ENCODE measurements at regions not wholly inside any gene's neighbourhood (a gene's known extent, or its start where the extent isn't known, plus 50 kb on each side); places are given as distances from the start of the nearest gene placed in this dataset.

DNA sequence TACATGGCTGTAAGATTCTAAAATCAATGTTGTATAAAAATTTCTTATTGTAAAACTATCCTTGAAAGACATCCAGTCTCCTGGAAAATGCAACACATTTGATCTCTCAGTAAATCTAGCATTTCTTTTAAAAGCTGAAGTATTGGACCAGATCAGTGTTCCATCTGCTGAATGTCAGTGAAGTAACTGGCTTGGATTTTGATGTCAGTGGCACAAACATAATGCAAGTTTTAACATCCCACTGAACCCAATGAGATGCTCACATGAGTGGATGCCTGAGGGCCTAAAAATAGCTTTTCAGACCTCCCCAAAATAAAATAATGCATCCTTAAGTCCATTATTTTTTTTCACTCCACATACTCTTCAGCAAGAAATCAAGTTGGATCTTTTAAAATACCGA lies 1432.2 kb downstream of the MRPL39 start:
- TF ChIP-seq, protein P1, sequence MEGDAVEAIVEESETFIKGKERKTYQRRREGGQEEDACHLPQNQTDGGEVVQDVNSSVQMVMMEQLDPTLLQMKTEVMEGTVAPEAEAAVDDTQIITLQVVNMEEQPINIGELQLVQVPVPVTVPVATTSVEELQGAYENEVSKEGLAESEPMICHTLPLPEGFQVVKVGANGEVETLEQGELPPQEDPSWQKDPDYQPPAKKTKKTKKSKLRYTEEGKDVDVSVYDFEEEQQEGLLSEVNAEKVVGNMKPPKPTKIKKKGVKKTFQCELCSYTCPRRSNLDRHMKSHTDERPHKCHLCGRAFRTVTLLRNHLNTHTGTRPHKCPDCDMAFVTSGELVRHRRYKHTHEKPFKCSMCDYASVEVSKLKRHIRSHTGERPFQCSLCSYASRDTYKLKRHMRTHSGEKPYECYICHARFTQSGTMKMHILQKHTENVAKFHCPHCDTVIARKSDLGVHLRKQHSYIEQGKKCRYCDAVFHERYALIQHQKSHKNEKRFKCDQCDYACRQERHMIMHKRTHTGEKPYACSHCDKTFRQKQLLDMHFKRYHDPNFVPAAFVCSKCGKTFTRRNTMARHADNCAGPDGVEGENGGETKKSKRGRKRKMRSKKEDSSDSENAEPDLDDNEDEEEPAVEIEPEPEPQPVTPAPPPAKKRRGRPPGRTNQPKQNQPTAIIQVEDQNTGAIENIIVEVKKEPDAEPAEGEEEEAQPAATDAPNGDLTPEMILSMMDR (conservative IDR thresholded peaks at IDR 0.05; ENCODE audit: low read depth, low read length): no peak
- H3K4me3 ChIP-seq (ENCODE audit: low read length): no peak overlapping the region
- no peak for DNase-seq (ENCODE audit: low read depth)

DNA sequence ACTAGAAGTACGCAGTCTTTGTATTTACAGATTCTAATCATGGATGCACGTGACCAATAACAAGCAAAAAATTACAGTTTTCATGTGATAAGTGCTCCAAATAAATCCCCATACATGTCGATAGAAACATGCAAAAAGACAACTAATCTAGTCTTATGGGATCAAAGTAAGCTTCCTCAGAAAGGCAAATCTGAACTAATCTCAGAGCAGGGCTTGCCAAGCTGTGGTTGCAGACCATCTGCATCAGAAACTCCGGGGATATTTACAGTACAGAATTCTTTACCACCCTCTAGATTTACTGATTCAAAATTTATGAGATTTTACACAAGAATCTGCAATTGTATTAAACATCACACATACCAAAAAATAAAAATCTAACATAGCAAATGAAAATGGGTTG lies 1435.5 kb downstream of the MRPL39 start:
- DNase-seq (ENCODE audit: low read depth): no peak
- TF ChIP-seq, protein P1 (conservative IDR thresholded peaks at IDR 0.05; ENCODE audit: low read depth, low read length): no peak

DNA sequence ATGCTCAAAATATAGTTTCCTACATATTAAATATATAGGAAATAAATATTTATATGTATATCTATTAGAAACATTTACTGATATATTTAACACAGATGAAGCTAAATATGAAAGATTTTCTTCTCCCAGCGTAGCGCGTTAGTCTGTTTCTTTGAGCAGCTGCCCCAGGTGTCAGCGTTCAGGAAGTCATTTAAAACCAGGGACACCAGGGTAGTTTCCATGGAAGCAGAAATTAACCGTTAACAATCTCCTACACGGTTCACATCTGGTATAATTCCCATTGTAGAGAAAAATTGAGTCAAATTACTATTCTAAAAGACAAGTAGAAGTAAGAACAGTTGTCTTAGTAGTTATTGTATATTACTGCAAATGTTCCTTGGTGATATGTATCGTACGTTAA lies 1443.7 kb downstream of the MRPL39 start:
- H3K4me3 ChIP-seq (ENCODE audit: low read length): no peak overlapping the region
- TF ChIP-seq, protein P1 (conservative IDR thresholded peaks at IDR 0.05; ENCODE audit: low read depth, low read length): no peak
- no peak for DNase-seq (ENCODE audit: low read depth)

More for the DNA sequence above, 1435.5 kb downstream of the MRPL39 start:
- no peak overlapping the region for H3K4me3 ChIP-seq (ENCODE audit: low read length)

- TF ChIP-seq, protein P1 (conservative IDR thresholded peaks at IDR 0.05; ENCODE audit: low read depth, low read length): no peak
- no peak overlapping the region for H3K4me3 ChIP-seq (ENCODE audit: low read length)
- no peak for DNase-seq (ENCODE audit: low read depth)
Observed at GRCh38 chr21:24160528-24160927, 1446.8 kb downstream of the MRPL39 start.

DNA sequence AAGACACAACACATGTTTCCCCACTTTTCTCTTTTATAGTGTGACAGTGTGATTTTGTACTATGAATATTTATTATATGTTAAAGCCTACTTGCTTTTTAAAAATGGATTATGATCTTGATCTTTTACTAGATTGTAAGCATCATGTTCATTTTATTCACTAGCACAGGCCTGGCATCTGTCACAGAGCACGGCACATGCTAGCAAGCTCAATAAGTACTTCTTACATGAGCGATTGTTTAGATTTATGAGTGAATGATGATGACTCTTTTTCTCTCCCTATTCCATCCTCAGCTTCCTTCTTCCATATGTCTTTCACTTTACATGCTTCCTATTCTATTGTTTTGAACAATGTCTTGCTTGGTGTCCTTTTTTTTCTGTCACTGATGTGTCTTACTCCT lies 1454.1 kb downstream of the MRPL39 start:
- TF ChIP-seq, protein P1 (conservative IDR thresholded peaks at IDR 0.05; ENCODE audit: low read depth, low read length): no peak
- DNase-seq (ENCODE audit: low read depth): no peak
- no peak overlapping the region for H3K4me3 ChIP-seq (ENCODE audit: low read length)

- H3K4me3 ChIP-seq (ENCODE audit: low read length): no peak overlapping the region
- TF ChIP-seq, protein P1 (conservative IDR thresholded peaks at IDR 0.05; ENCODE audit: low read depth, low read length): no peak
Observed at GRCh38 chr21:24150753-24151152, 1456.5 kb downstream of the MRPL39 start.

GRCh38 chr21:24148461-24148860 lies 1458.8 kb downstream of the MRPL39 start:
- H3K4me3 ChIP-seq (ENCODE audit: low read length): no peak overlapping the region
- TF ChIP-seq, protein P1 (conservative IDR thresholded peaks at IDR 0.05; ENCODE audit: low read depth, low read length): no peak
- DNase-seq (ENCODE audit: low read depth): no peak

More at GRCh38 chr21:24150753-24151152, 1456.5 kb downstream of the MRPL39 start:
- DNase-seq (ENCODE audit: low read depth): no peak

All from retinal pigment epithelial cell (primary cell).